GM12892 (cell line): ENCODE measurements at regions not wholly inside any gene's neighbourhood (a gene's known extent, or its start where the extent isn't known, plus 50 kb on each side); places are given as distances from the start of the nearest gene placed in this dataset.

ENCODE experiments used
- POLR2A ChIP-seq: IDR thresholded peaks from 2 replicates; pipeline ENCODE4 v1.6.1; 2011; ENCODE audit warnings: low read depth, low read length, control low read depth
- POLR2AphosphoS5 ChIP-seq: IDR thresholded peaks from 2 replicates; pipeline ENCODE4 v1.6.1; 2011; ENCODE audit warnings: low read depth, low read length, control low read depth
- TAF1 ChIP-seq: IDR thresholded peaks from 2 replicates; pipeline ENCODE4 v1.6.1; 2011; ENCODE audit warnings: low read depth, mild to moderate bottlenecking, control low read depth, low read length, borderline replicate concordance

- TF ChIP-seq POLR2A (no peak), TAF1 (no peak), POLR2AphosphoS5 (no peak)
Measured at GRCh38 chr18:38851526-38851925, 1285.9 kb upstream of the CELF4 start.
